ENCODE measurements at regions not wholly inside any gene's neighbourhood (a gene's known extent, or its start where the extent isn't known, plus 50 kb on each side); places are given as distances from the start of the nearest gene placed in this dataset.

GRCh38 chr14:34097644-34098043 is 146.8 kb upstream of the EGLN3 start (continued):
- no peak for TF ChIP-seq ERG (CRISPR knock-in tag; IDR thresholded peaks at IDR 0.05)
- TF ChIP-seq, protein P1, sequence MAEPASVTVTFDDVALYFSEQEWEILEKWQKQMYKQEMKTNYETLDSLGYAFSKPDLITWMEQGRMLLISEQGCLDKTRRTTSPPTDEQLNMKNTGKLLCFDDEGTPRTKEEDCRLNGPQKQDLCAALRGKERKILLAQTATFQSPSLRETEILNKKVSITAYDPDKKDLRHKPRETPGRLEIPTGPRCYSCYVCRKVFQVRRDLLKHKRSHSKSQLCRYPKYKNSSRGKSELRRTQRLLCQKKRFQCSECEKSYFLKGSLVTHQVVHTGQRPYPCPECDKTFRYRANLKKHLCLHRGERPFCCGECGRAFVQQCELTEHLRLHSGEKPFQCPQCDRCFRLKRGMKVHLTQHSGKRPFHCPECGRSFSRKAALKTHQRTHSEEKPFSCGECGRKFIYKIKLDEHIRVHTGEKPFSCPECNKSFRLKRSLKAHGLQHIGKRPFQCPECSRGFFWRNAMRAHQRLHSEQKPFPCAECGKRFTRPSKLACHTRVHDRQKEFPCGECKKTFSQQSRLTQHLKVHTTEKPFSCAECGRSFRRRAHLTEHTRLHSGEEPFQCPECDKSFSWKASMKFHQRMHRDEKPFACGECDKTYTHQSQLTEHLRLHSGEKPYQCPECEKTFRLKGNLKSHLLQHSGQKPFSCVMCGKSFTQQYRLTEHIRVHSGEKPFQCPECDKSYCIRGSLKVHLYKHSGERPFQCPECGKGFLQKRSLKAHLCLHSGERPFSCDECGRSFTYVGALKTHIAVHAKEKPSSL (CRISPR knock-in tag; conservative IDR thresholded peaks at IDR 0.05), result no peak
- TF ChIP-seq E2F5 (CRISPR knock-in tag; IDR thresholded peaks at IDR 0.05), result no peak
- TF ChIP-seq HMGXB4 (CRISPR knock-in tag; IDR thresholded peaks at IDR 0.05), result no peak
- no peak for TF ChIP-seq FOXP1 (CRISPR knock-in tag; IDR thresholded peaks at IDR 0.05; ENCODE audit: borderline replicate concordance)
- no peak for TF ChIP-seq IRF2 (CRISPR knock-in tag; IDR thresholded peaks at IDR 0.05; ENCODE audit: borderline replicate concordance, low read depth)
- TF ChIP-seq ZBTB21 (CRISPR knock-in tag; IDR thresholded peaks at IDR 0.05; ENCODE audit: borderline replicate concordance), result no peak

DNA sequence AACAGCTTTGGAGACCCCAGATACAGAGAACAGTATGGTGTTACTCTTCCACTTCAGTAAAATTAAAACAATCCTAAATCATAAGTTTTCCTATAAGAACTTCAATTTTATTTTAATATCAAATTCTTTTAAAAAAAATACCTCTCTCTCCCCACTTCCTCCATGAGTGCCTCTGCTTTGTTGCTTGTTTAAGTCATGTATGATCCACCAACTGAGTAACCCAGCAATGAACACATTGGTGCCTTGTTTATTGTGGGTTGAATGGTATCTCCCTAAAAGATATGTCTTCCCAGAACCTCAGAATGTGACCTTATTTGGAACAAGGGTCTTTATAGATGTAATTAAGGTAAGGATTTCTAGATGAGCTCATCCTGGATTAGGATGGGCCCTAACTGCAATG is 143.5 kb upstream of the EGLN3 start:
- Mint-ChIP-seq H3K27me3 (ENCODE audit: low read depth) (no peaks in the 10 kb centered on the region; the same call in 1 of the 2 replicates), H3K9me3 (no peaks in the 10 kb centered on the region), H3K27ac (no peak overlapping the region), H3K36me3 (no peaks in the 10 kb centered on the region), H3K4me1 (peaks cover 9% of the 10 kb centered on the region), H3K4me3 (no peak overlapping the region)
- POLR2A ChIA-PET, result no interaction called here
- CTCF ChIA-PET, result interaction anchor here (6.4 kb wide), 1 partner anchor 246 kb away, joined by 91 read pairs; no protein-coding TSS in a partner anchor
- no peak for DNase-seq (ENCODE audit: low spot score)
- no peak for TF ChIP-seq NFE2L1 (CRISPR knock-in tag; IDR thresholded peaks at IDR 0.05)
- TF ChIP-seq JUN (CRISPR knock-in tag; IDR thresholded peaks at IDR 0.05), result no peak
- TF ChIP-seq CBFB (CRISPR knock-in tag; IDR thresholded peaks at IDR 0.05; ENCODE audit: low read depth), result no peak
- TF ChIP-seq SMAD3 (CRISPR knock-in tag; IDR thresholded peaks at IDR 0.05; ENCODE audit: borderline replicate concordance), result no peak
- TF ChIP-seq NR2C2 (CRISPR knock-in tag; IDR thresholded peaks at IDR 0.05), result no peak
- no peak for TF ChIP-seq NFATC4 (CRISPR knock-in tag; IDR thresholded peaks at IDR 0.05)
- TF ChIP-seq ZMAT4 (CRISPR knock-in tag; IDR thresholded peaks at IDR 0.05), result no peak
- TF ChIP-seq, protein P2, sequence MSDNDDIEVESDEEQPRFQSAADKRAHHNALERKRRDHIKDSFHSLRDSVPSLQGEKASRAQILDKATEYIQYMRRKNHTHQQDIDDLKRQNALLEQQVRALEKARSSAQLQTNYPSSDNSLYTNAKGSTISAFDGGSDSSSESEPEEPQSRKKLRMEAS (CRISPR knock-in tag; IDR thresholded peaks at IDR 0.05), result no peak
- no peak for TF ChIP-seq KAT7 (CRISPR knock-in tag; IDR thresholded peaks at IDR 0.05; ENCODE audit: borderline replicate concordance)
- TF ChIP-seq SP1 (CRISPR knock-in tag; conservative IDR thresholded peaks at IDR 0.05), result no peak
- TF ChIP-seq ATF1 (CRISPR knock-in tag; IDR thresholded peaks at IDR 0.05), result no peak
- TF ChIP-seq E2F5 (CRISPR knock-in tag; IDR thresholded peaks at IDR 0.05), result no peak
- no peak for TF ChIP-seq IRF2 (CRISPR knock-in tag; IDR thresholded peaks at IDR 0.05; ENCODE audit: borderline replicate concordance, low read depth)
- no peak for TF ChIP-seq ZNF423 (CRISPR knock-in tag; IDR thresholded peaks at IDR 0.05)
- no peak for TF ChIP-seq OVOL2 (CRISPR knock-in tag; IDR thresholded peaks at IDR 0.05; ENCODE audit: borderline replicate concordance)
- TF ChIP-seq, protein P3, sequence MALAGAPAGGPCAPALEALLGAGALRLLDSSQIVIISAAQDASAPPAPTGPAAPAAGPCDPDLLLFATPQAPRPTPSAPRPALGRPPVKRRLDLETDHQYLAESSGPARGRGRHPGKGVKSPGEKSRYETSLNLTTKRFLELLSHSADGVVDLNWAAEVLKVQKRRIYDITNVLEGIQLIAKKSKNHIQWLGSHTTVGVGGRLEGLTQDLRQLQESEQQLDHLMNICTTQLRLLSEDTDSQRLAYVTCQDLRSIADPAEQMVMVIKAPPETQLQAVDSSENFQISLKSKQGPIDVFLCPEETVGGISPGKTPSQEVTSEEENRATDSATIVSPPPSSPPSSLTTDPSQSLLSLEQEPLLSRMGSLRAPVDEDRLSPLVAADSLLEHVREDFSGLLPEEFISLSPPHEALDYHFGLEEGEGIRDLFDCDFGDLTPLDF (CRISPR knock-in tag; IDR thresholded peaks at IDR 0.05), result no peak
- no peak for TF ChIP-seq TEAD1 (CRISPR knock-in tag; IDR thresholded peaks at IDR 0.05)
- TF ChIP-seq ETV6 (CRISPR knock-in tag; IDR thresholded peaks at IDR 0.05), result no peak
- no peak for TF ChIP-seq E2F4 (CRISPR knock-in tag; IDR thresholded peaks at IDR 0.05; ENCODE audit: borderline replicate concordance, low read depth)
- TF ChIP-seq FOXP1 (CRISPR knock-in tag; IDR thresholded peaks at IDR 0.05; ENCODE audit: borderline replicate concordance), result no peak
- no peak for ATAC-seq
